Lung (tissue), 11 donors: ENCODE measurements at regions not wholly inside any gene's neighbourhood (a gene's known extent, or its start where the extent isn't known, plus 50 kb on each side); places are given as distances from the start of the nearest gene placed in this dataset.

Experiments used
- ATAC-seq: fragments of 200-7000 bp; cut with Tn5 transposase; one replicate; pipeline ENCODE4 v1.9.1; 2020; ENCODE audit warnings: moderate number of reproducible peaks; ENCODE audit not compliant: insufficient read depth, low FRiP score
- DNase-seq, 3 donors: peaks; one replicate each; pipeline ENCODE4 v3.0.0-alpha.2; 2013 to 2017
- H3K27ac ChIP-seq, 2 donors: one replicate each; pipeline ENCODE4 v1.5.1; 2013; ENCODE audit warnings: mild to moderate bottlenecking in 2 of 2, moderate library complexity in 2 of 2, control low read depth in 1 of 2, inconsistent platforms in 1 of 2, low read depth in 1 of 2, low read length in 1 of 2
- H3K27me3 ChIP-seq, 3 donors: one replicate each; pipeline ENCODE4 v1.5.1; 2013; ENCODE audit warnings: low read length in 2 of 3; ENCODE audit not compliant: control insufficient read depth in 3 of 3, insufficient read depth in 3 of 3
- H3K36me3 ChIP-seq, 4 donors: one replicate each; pipeline ENCODE4 v1.5.1; 2013; ENCODE audit warnings: low read length in 4 of 4, mild to moderate bottlenecking in 1 of 4, moderate library complexity in 1 of 4; ENCODE audit not compliant: control insufficient read depth in 4 of 4, insufficient read depth in 4 of 4
- H3K4me1 ChIP-seq, 5 donors: one replicate each; pipeline ENCODE4 v1.5.1; 2013; ENCODE audit warnings: low read length in 5 of 5, mild to moderate bottlenecking in 2 of 5, moderate library complexity in 1 of 5; ENCODE audit not compliant: control insufficient read depth in 5 of 5, insufficient read depth in 5 of 5
- H3K4me3 ChIP-seq: one replicate; pipeline ENCODE4 v1.5.1; 2013; ENCODE audit warnings: mild to moderate bottlenecking, control low read depth, moderate library complexity
- H3K9ac ChIP-seq, 2 donors: one replicate each; pipeline ENCODE4 v1.5.1; 2013; ENCODE audit warnings: low read length in 2 of 2, control low read depth in 1 of 2; ENCODE audit not compliant: insufficient read depth in 1 of 2
- H3K9me3 ChIP-seq, 4 donors: one replicate each; pipeline ENCODE4 v1.5.1; 2013; ENCODE audit warnings: low read length in 3 of 4, mild to moderate bottlenecking in 1 of 4, moderate library complexity in 1 of 4; ENCODE audit not compliant: control insufficient read depth in 4 of 4, insufficient read depth in 3 of 4
- CTCF ChIP-seq: IDR thresholded peaks from 2 replicates; pipeline ENCODE4 v1.5.1; 2012; ENCODE audit warnings: mild to moderate bottlenecking; ENCODE audit errors: control extremely low read depth, extremely low read depth
- WGBS, 2 donors: extraction: QIAGEN DNeasy Blood & Tissue Kit; methylation state at CpG; one replicate each; pipeline ENCODE4 v1.1.7; 2013; 5-methylcytosine and 5-hydroxymethylcytosine counted together
- donor health status: control.
- donor health status: control.
- donor health status: Bipolar disorder and iron deficiency.
- donor health status: healthy.
- donor health status: DM: yes; HTN: yes; CAD: no.

- no peak overlapping the region for H3K4me3 ChIP-seq
- no peaks in the 10 kb centered on the region for H3K9me3 ChIP-seq
- no peaks in the 10 kb centered on the region for H3K27me3 ChIP-seq
- peaks cover 0 to 24% (median 9%) of the 10 kb centered on the region in 5 donors for H3K4me1 ChIP-seq
- no peak for TF ChIP-seq CTCF
- H3K36me3 ChIP-seq, result no peaks in the 10 kb centered on the region
- H3K27ac ChIP-seq, result peak overlapping the region in 1 of 2 donors; percentile 33
- 56 to 63% methylated on average over 4 of the region's 4 CpGs for WGBS, 2 donors
- no peak for ATAC-seq
- DNase-seq, result peak; percentile 40 to 96 (median 89)
- no peak overlapping the region for H3K9ac ChIP-seq
Measured at GRCh38 chr14:22095860-22096513, 422.4 kb upstream of the OR4E1 start.

GRCh38 chr14:22089940-22090339, 416.3 kb upstream of the OR4E1 start:
- Histone ChIP-seq H3K9me3 (no peaks in the 10 kb centered on the region), H3K27me3 (no peaks in the 10 kb centered on the region), H3K27ac (no peak overlapping the region), H3K9ac (no peak overlapping the region), H3K4me3 (no peak overlapping the region), H3K36me3 (no peaks in the 10 kb centered on the region), H3K4me1 (no peaks in the 10 kb centered on the region)
- ATAC-seq, result no peak
- 87 to 96% methylated on average over 2 of the region's 2 CpGs for WGBS, 2 donors
- no peak for DNase-seq
- no peak for TF ChIP-seq CTCF

GRCh38 chr14:22088614-22089342, 415.2 kb upstream of the OR4E1 start:
- no peak for ATAC-seq
- TF ChIP-seq CTCF, result no peak
- no peaks in the 10 kb centered on the region for H3K27me3 ChIP-seq
- H3K4me3 ChIP-seq, result no peak overlapping the region
- WGBS, 2 donors, result 65 to 89% methylated on average over 2 of the region's 2 CpGs
- no peak overlapping the region for H3K9ac ChIP-seq
- H3K36me3 ChIP-seq, result no peaks in the 10 kb centered on the region
- no peak overlapping the region for H3K27ac ChIP-seq
- H3K9me3 ChIP-seq, result no peaks in the 10 kb centered on the region
- H3K4me1 ChIP-seq, result no peaks in the 10 kb centered on the region
- DNase-seq, result no peak
